Fibroblast of the aortic adventitia (primary cell): ENCODE measurements at regions not wholly inside any gene's neighbourhood (a gene's known extent, or its start where the extent isn't known, plus 50 kb on each side); places are given as distances from the start of the nearest gene placed in this dataset.
A peak's percentile ranks its signal among the peaks of the same experiment; 100 is the strongest.
"Not testable (repeated sequence)": the region's sequence is repeated elsewhere in the genome, so short reads cannot be mapped to it uniquely, and the experiment has no call there.

ENCODE experiments used
- DNase-seq: peaks from one replicate; pipeline ENCODE4 v3.0.0-alpha.2; 2010; ENCODE audit warnings: low read depth
- H3K4me3 ChIP-seq: 2 replicates; pipeline ENCODE4 v1.5.1; 2011; ENCODE audit warnings: low read depth, mild to moderate bottlenecking, control low read depth, low read length, moderate library complexity
- TF ChIP-seq, protein P1 (sequence below): IDR thresholded peaks from 2 replicates; pipeline ENCODE4 v1.5.1; 2011; ENCODE audit warnings: mild to moderate bottlenecking, low read length, control low read depth, inconsistent platforms; ENCODE audit not compliant: insufficient read depth

DNA sequence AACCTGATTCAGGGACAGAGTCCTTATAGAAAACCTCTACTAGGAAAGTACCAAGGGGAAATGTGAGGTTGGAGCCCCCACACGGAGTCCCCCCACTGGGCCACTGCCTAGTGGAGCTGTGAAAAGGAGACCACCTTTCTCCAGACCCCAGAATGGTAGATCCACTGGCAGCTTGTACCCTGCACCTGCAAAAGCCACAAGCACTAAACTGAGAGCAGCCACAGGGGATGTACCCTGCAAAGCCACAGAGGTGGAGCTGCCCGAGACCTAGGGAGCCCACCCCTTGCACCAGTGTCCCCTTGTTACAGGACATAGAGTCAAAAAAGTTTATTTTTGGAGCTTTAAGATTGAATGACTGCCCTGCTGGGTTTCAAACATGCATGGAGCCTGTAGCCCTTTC, 87.2 kb upstream of the KCNMA1 start:
- TF ChIP-seq, protein P1, sequence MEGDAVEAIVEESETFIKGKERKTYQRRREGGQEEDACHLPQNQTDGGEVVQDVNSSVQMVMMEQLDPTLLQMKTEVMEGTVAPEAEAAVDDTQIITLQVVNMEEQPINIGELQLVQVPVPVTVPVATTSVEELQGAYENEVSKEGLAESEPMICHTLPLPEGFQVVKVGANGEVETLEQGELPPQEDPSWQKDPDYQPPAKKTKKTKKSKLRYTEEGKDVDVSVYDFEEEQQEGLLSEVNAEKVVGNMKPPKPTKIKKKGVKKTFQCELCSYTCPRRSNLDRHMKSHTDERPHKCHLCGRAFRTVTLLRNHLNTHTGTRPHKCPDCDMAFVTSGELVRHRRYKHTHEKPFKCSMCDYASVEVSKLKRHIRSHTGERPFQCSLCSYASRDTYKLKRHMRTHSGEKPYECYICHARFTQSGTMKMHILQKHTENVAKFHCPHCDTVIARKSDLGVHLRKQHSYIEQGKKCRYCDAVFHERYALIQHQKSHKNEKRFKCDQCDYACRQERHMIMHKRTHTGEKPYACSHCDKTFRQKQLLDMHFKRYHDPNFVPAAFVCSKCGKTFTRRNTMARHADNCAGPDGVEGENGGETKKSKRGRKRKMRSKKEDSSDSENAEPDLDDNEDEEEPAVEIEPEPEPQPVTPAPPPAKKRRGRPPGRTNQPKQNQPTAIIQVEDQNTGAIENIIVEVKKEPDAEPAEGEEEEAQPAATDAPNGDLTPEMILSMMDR = no peak
- no peak overlapping the region for H3K4me3 ChIP-seq
- no peak for DNase-seq

DNA sequence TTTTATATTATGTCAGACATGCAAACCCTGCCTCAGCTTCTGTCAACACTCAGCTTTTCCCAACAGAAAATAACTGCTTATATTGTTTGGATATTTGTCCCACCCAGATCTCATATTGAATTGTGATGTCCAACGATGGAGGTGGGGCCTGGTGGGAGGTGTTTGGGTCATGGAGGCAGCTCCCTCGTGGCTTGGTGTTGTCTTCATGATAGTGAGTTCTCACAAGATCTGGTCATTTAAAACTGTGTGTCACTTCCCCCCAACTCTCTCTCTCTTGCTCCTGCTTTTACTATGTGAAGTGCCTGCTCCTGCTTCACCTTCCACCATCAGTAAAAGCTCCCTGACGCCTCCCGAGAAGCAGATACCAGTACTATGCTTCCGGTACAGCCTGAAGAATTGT, 85.8 kb upstream of the KCNMA1 start:
- TF ChIP-seq, protein P1 = no peak
- no peak overlapping the region for H3K4me3 ChIP-seq
- no peak for DNase-seq

DNA sequence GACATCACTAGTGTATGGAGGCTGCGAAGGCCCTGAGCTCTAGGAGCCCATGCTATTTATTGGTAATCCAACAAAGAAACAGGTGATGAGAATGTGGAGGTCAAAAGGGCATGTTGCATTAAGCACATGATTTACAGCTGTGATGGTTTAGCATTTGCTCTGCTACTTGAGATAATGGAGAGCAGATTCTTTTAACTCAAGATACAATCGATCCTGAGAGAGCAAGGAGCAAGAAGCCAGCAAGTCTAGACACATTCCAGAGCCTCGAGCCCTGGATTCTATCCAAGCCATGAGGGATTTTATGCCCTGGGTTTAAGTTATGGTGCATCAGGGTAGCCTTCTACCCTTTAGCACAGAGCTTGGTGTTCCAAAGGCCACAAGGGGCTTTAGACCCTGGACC, 85.3 kb upstream of the KCNMA1 start:
- DNase-seq = peak; percentile 68

GRCh38 chr10:77721815-77722214, 84.2 kb upstream of the KCNMA1 start:
- TF ChIP-seq, protein P1 = no peak
- no peak for DNase-seq
- no peak overlapping the region for H3K4me3 ChIP-seq

More for the DNA sequence above, 85.3 kb upstream of the KCNMA1 start:
- not testable (repeated sequence) for H3K4me3 ChIP-seq

- TF ChIP-seq, protein P1 = no peak
- no peak for DNase-seq
- H3K4me3 ChIP-seq = no peak overlapping the region
Measured at GRCh38 chr10:77718957-77719356, 81.3 kb upstream of the KCNMA1 start.

DNA sequence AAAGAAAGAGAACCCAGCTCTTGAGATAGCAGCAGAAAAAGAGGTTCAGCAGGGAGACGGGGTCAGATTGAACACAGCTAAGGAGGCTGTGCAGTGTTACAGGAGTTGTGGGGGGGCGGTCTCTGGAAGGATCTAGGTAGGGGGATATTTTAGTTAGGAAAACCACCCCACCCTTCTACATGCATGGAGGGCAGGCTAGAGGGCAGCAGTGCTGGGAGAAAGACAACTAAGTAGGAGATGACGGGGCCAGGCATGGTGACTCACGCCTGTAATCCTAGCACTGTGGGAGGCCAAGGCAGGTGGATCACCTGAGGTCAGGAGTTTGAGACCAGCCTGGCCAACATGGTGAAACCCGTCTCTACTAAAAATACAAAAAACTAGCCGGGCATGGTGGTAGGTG, 80.7 kb upstream of the KCNMA1 start:
- not testable (repeated sequence) for DNase-seq, H3K4me3 ChIP-seq

GRCh38 chr10:77717336-77717735, 79.7 kb upstream of the KCNMA1 start:
- no peak overlapping the region for H3K4me3 ChIP-seq
- TF ChIP-seq, protein P1 = no peak
- DNase-seq = no peak

- H3K4me3 ChIP-seq = no peak overlapping the region
- peak; percentile 37 for DNase-seq
- TF ChIP-seq, protein P1 = no peak
Measured at GRCh38 chr10:77716458-77717317, 79.1 kb upstream of the KCNMA1 start.
